ENCODE measurements at regions not wholly inside any gene's neighbourhood (a gene's known extent, or its start where the extent isn't known, plus 50 kb on each side); places are given as distances from the start of the nearest gene placed in this dataset.

GRCh38 chr12:19577281-19577530 is 137.9 kb downstream of the AEBP2 start:
- Histone ChIP-seq H3K9ac (ENCODE audit: low read depth in 2 of 2, low read length in 2 of 2) (no peak overlapping the region), H3K9me3 (no peaks in the 10 kb centered on the region), H3K27ac (no peak overlapping the region), H3K27me3 (no peaks in the 10 kb centered on the region), H3K4me1 (no peaks in the 10 kb centered on the region), H3K36me3 (no peaks in the 10 kb centered on the region), H3K4me3 (no peak overlapping the region)
- no peak for DNase-seq
- no peak for TF ChIP-seq CTCF (IDR thresholded peaks at IDR 0.05)
- intact Hi-C loops (cut with DNase I), result no loop called here

- no peak overlapping the region for H3K27ac ChIP-seq
- H3K4me1 ChIP-seq, result no peaks in the 10 kb centered on the region
- no peak for DNase-seq
- no peak overlapping the region for H3K9ac ChIP-seq (ENCODE audit: low read depth in 2 of 2, low read length in 2 of 2)
- H3K36me3 ChIP-seq, result no peaks in the 10 kb centered on the region
- intact Hi-C loops (cut with DNase I), result no loop called here
- TF ChIP-seq CTCF (IDR thresholded peaks at IDR 0.05), result no peak
- no peaks in the 10 kb centered on the region for H3K9me3 ChIP-seq
- no peaks in the 10 kb centered on the region for H3K27me3 ChIP-seq
- H3K4me3 ChIP-seq, result no peak overlapping the region
These were observed 145.4 kb downstream of the AEBP2 start for GRCh38 chr12:19584732-19585131.

- H3K4me3 ChIP-seq, result no peak overlapping the region
- H3K27ac ChIP-seq, result no peak overlapping the region
- no peak for DNase-seq
- intact Hi-C loops (cut with DNase I), result no loop called here
- H3K27me3 ChIP-seq, result no peaks in the 10 kb centered on the region
- H3K9ac ChIP-seq (ENCODE audit: low read depth in 2 of 2, low read length in 2 of 2), result no peak overlapping the region
- H3K36me3 ChIP-seq, result no peaks in the 10 kb centered on the region
- no peaks in the 10 kb centered on the region for H3K4me1 ChIP-seq
- H3K9me3 ChIP-seq, result no peaks in the 10 kb centered on the region
- no peak for TF ChIP-seq CTCF (IDR thresholded peaks at IDR 0.05)
These were observed 149.7 kb downstream of the AEBP2 start for GRCh38 chr12:19588951-19589350.

- Histone ChIP-seq H3K27ac (no peak overlapping the region), H3K4me3 (no peak overlapping the region), H3K9ac (ENCODE audit: low read depth in 2 of 2, low read length in 2 of 2) (no peak overlapping the region), H3K27me3 (no peaks in the 10 kb centered on the region), H3K36me3 (no peaks in the 10 kb centered on the region), H3K9me3 (no peaks in the 10 kb centered on the region), H3K4me1 (no peaks in the 10 kb centered on the region)
- no peak for DNase-seq
- intact Hi-C loops (cut with DNase I), result no loop called here
- no peak for TF ChIP-seq CTCF (IDR thresholded peaks at IDR 0.05)
These were observed 152.7 kb downstream of the AEBP2 start for GRCh38 chr12:19591951-19592350.

GRCh38 chr12:19596434-19597166 is 157.3 kb downstream of the AEBP2 start:
- intact Hi-C loops (cut with DNase I), result no loop called here
- Histone ChIP-seq H3K27me3 (no peaks in the 10 kb centered on the region), H3K9ac (ENCODE audit: low read depth in 2 of 2, low read length in 2 of 2) (no peak overlapping the region), H3K27ac (no peak overlapping the region), H3K4me1 (no peaks in the 10 kb centered on the region), H3K4me3 (no peak overlapping the region), H3K36me3 (no peaks in the 10 kb centered on the region), H3K9me3 (no peaks in the 10 kb centered on the region)
- TF ChIP-seq CTCF (IDR thresholded peaks at IDR 0.05), result no peak
- DNase-seq, result no peak

Measured in colonic mucosa (tissue), 4 donors.